BJ (cell line): ENCODE measurements at regions not wholly inside any gene's neighbourhood (a gene's known extent, or its start where the extent isn't known, plus 50 kb on each side); places are given as distances from the start of the nearest gene placed in this dataset.

ENCODE experiments used
- CTCF ChIA-PET: fragments of 350-600 bp; formaldehyde crosslinking; extraction: SDS; loops from one replicate; lab custom pipeline; 2021; ENCODE audit warnings: antibody characterized with exemption, inconsistent platforms; lab: Yijun Ruan, JAX
- POLR2A ChIA-PET: fragments of 300-600 bp; sonication (Branson Sonifier 250); formaldehyde crosslinking; extraction: SDS; loops from one replicate; lab custom pipeline; 2021; ENCODE audit warnings: antibody characterized with exemption; lab: Charles Lee
- DNase-seq: peaks from one replicate; pipeline ENCODE4 v3.0.0-alpha.2; 2011; ENCODE audit warnings: low read depth
- H3K27me3 ChIP-seq: 2 replicates; pipeline ENCODE4 v1.6.0; 2011; ENCODE audit warnings: low read length; ENCODE audit not compliant: control insufficient read depth, insufficient read depth
- H3K36me3 ChIP-seq: 2 replicates; pipeline ENCODE4 v1.5.1; 2011; ENCODE audit warnings: low read length; ENCODE audit not compliant: control insufficient read depth, insufficient read depth
- H3K4me3 ChIP-seq: 2 replicates; pipeline ENCODE4 v1.5.1; 2011; ENCODE audit warnings: low read depth, mild to moderate bottlenecking, control low read depth, low read length
- CTCF ChIP-seq: IDR thresholded peaks from 2 replicates; pipeline ENCODE4 v1.5.1; 2011; ENCODE audit warnings: low read depth, mild to moderate bottlenecking, control low read depth, inconsistent platforms, low read length, moderate library complexity; ENCODE audit not compliant: insufficient read depth

GRCh38 chr5:33363537-33363936 is 77.2 kb upstream of the TARS1 start:
- CTCF ChIA-PET: interaction anchor here (0.9 to 2.0 kb wide), 2 partner anchors 10 to 40 kb away, joined by 4 read pairs; no protein-coding TSS in a partner anchor
- no peak for DNase-seq

GRCh38 chr5:33364406-33364805 is 76.4 kb upstream of the TARS1 start:
- H3K4me3 ChIP-seq: no peak overlapping the region
- TF ChIP-seq CTCF: no peak
- ChIA-PET POLR2A (no interaction called here), CTCF (no interaction called here)
- H3K36me3 ChIP-seq: no peaks in the 10 kb centered on the region
- H3K27me3 ChIP-seq: no peaks in the 10 kb centered on the region
- no peak for DNase-seq

More at GRCh38 chr5:33363537-33363936, 77.2 kb upstream of the TARS1 start:
- peak; percentile 22; the same call in 1 of the 2 replicates for TF ChIP-seq CTCF
- Histone ChIP-seq H3K4me3 (no peak overlapping the region), H3K36me3 (no peaks in the 10 kb centered on the region), H3K27me3 (no peaks in the 10 kb centered on the region)
- POLR2A ChIA-PET: no interaction called here

DNA sequence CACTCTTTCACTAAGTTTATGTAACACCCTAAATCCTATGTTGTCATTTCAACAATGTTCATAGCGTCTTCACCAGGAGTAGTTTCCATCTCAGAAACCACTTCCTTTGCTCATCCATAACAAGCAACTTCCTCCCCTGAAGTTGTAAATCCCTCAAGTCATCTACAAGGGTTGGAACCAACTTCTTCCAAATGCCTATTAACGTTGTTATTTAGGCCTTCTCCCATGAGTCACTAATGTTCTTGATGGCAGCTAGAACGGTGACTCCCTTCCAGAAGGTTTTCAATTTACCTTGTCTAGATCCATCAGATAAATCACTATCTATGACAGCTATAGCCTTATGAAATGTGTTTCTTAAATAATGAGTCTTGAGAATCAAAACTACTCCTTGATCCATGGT is 73.3 kb upstream of the TARS1 start:
- no peak for DNase-seq
- H3K4me3 ChIP-seq: no peak overlapping the region
- POLR2A ChIA-PET: no interaction called here
- CTCF ChIA-PET: no interaction called here
- H3K27me3 ChIP-seq: no peaks in the 10 kb centered on the region
- H3K36me3 ChIP-seq: no peaks in the 10 kb centered on the region
- TF ChIP-seq CTCF: no peak

DNA sequence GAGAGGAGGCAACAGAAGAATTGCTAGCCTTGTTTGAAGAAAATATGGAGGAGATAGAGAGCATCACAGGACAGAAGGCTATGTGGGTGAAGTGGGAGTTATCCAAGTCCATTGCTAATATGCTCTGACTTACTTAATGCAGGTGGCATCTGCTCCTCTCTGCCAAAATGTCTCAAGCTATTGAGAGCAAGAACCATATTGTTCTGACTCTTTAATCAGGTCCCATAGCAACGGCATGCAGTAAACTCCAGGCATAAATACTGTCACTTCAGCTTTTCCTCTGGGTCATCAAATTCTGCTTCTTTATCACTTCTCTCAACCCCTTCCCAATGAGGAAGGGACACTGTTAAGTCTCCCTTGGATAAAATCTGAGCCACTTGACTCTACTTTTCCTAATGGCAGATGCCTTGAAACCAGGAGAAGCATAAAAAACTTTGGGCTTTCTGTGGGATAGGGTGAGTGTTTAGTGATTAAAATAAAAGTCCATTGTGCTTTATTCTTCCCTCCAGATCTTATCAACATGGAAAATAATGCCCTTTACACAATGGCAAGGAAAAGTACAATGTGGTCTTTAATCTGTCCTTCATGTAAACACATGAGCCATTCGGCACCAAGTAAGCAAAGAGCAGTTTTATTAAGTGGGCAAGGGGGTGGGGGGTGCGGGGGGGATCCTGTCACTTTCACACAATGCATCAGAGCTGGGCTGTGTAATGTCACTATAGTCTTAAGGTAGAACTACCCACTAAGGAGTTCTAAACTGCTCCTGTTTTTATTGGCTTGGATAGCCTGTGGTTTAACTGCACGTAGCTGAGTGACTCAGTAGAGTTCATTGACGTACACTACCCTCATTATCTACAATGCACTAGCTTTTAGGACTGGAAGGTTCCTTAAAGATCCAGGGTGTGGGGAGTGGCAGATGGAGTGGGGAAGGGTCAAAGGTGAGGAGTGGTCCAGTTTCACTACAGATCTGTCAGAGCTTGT is 71.0 kb upstream of the TARS1 start:
- TF ChIP-seq CTCF: no peak
- ChIA-PET POLR2A (no interaction called here), CTCF (interaction anchor here (0.7 to 2.2 kb wide), 7 partner anchors 8 to 190 kb away, joined by 3 to 12 read pairs (median 3); no protein-coding TSS in a partner anchor)
- peak; percentile 83 for DNase-seq
- H3K4me3 ChIP-seq: no peak overlapping the region
- H3K27me3 ChIP-seq: no peaks in the 10 kb centered on the region
- H3K36me3 ChIP-seq: no peaks in the 10 kb centered on the region

DNA sequence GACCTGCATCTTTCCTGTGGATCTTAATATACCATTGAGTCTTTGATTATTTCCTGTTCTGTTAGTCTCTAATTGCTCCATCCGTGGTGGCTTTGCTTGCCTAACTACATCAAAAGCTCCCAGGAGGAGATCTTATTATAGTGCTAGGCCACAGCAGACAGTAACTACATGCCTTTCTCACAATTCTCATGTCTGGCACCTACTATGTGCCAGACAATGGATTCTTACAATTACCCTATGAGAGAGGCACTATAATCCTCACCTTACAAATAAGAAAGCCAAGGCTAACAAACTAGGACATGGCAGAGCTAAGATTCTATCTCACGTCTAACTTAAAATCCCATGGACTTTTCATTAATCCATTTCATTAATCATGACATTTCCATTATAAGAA is 70.3 kb upstream of the TARS1 start:
- no peak for DNase-seq
- no peak for TF ChIP-seq CTCF
- ChIA-PET CTCF (interaction anchor here (0.7 to 2.2 kb wide), 7 partner anchors 8 to 191 kb away, joined by 3 to 12 read pairs (median 3); no protein-coding TSS in a partner anchor), POLR2A (no interaction called here)
- Histone ChIP-seq H3K36me3 (no peaks in the 10 kb centered on the region), H3K4me3 (no peak overlapping the region), H3K27me3 (no peaks in the 10 kb centered on the region)
